ENCODE measurements at regions not wholly inside any gene's neighbourhood (a gene's known extent, or its start where the extent isn't known, plus 50 kb on each side); places are given as distances from the start of the nearest gene placed in this dataset.
"Not testable (repeated sequence)": the region's sequence is repeated elsewhere in the genome, so short reads cannot be mapped to it uniquely, and the experiment has no call there.

- no peak for DNase-seq
Observed at GRCh38 chrX:122833230-122833629, 350.8 kb upstream of the GRIA3 start.

- no peak for DNase-seq
Observed at GRCh38 chrX:122835886-122836285, 348.2 kb upstream of the GRIA3 start.

- DNase-seq, result no peak
Observed at GRCh38 chrX:122850326-122850725, 333.8 kb upstream of the GRIA3 start.

GRCh38 chrX:122856205-122856604 is 327.9 kb upstream of the GRIA3 start:
- DNase-seq, result no peak

- no peak for DNase-seq
Observed at GRCh38 chrX:122857734-122858133, 326.3 kb upstream of the GRIA3 start.

GRCh38 chrX:122863067-122863466 is 321.0 kb upstream of the GRIA3 start:
- no peak for DNase-seq

- no peak for DNase-seq
Observed at GRCh38 chrX:122866532-122866931, 317.5 kb upstream of the GRIA3 start.

- no peak for DNase-seq
Observed at GRCh38 chrX:122868631-122869030, 315.4 kb upstream of the GRIA3 start.

GRCh38 chrX:122869171-122869570 is 314.9 kb upstream of the GRIA3 start:
- DNase-seq, result no peak

- no peak for DNase-seq
Observed at GRCh38 chrX:122878269-122878668, 305.8 kb upstream of the GRIA3 start.

- DNase-seq, result no peak
Observed at GRCh38 chrX:122880952-122881351, 303.1 kb upstream of the GRIA3 start.

GRCh38 chrX:122890729-122891128 is 293.3 kb upstream of the GRIA3 start:
- no peak for DNase-seq

- DNase-seq, result no peak
Observed at GRCh38 chrX:122906726-122907125, 277.4 kb upstream of the GRIA3 start.

- DNase-seq, result no peak
Observed at GRCh38 chrX:122907375-122907774, 276.7 kb upstream of the GRIA3 start.

GRCh38 chrX:122910697-122911096 is 273.4 kb upstream of the GRIA3 start:
- no peak for DNase-seq

GRCh38 chrX:122913134-122913533 is 270.9 kb upstream of the GRIA3 start:
- no peak for DNase-seq

- no peak for DNase-seq
Observed at GRCh38 chrX:122913764-122914163, 270.3 kb upstream of the GRIA3 start.

- DNase-seq, result no peak
Observed at GRCh38 chrX:122914256-122914655, 269.8 kb upstream of the GRIA3 start.

- no peak for DNase-seq
Observed at GRCh38 chrX:122934131-122934530, 249.9 kb upstream of the GRIA3 start.

- no peak for DNase-seq
Observed at GRCh38 chrX:122940199-122940598, 243.9 kb upstream of the GRIA3 start.

- DNase-seq, result no peak
Observed at GRCh38 chrX:122941806-122942205, 242.3 kb upstream of the GRIA3 start.

GRCh38 chrX:122943918-122944317 is 240.2 kb upstream of the GRIA3 start:
- no peak for DNase-seq

- DNase-seq, result no peak
Observed at GRCh38 chrX:122945328-122945727, 238.8 kb upstream of the GRIA3 start.

- DNase-seq, result no peak
Observed at GRCh38 chrX:122972604-122973003, 211.5 kb upstream of the GRIA3 start.

GRCh38 chrX:122982521-122982920 is 201.6 kb upstream of the GRIA3 start:
- DNase-seq, result no peak

- not testable (repeated sequence) for DNase-seq
Observed at GRCh38 chrX:123002844-123003243, 181.2 kb upstream of the GRIA3 start.

Data from stimulated activated CD4-positive, alpha-beta T cell treated with anti-CD3 and anti-CD28 coated beads, Interleukin-12 subunit alpha, Interleukin-12 subunit beta, amount 100 ng/mL, for 4 hours (primary cell).